Mammary epithelial cell (primary cell): ENCODE measurements at regions not wholly inside any gene's neighbourhood (a gene's known extent, or its start where the extent isn't known, plus 50 kb on each side); places are given as distances from the start of the nearest gene placed in this dataset.

Source experiments
- CTCF ChIP-seq, 2 donors: IDR thresholded peaks in 1 of 2; conservative IDR thresholded peaks in 1 of 2; 2 replicates each; pipeline ENCODE4 v1.5.1; 2011 to 2012; ENCODE audit warnings: inconsistent platforms in 2 of 2, low read length in 2 of 2, mild to moderate bottlenecking in 2 of 2, control low read depth in 1 of 2, low read depth in 1 of 2; ENCODE audit not compliant: insufficient read depth in 1 of 2; ENCODE audit errors: extremely low read depth in 1 of 2
- EZH2 ChIP-seq: IDR thresholded peaks from 2 replicates; pipeline ENCODE4 v1.6.1; 2012; ENCODE audit warnings: low read length, inconsistent platforms, borderline replicate concordance

- TF ChIP-seq CTCF (conservative IDR thresholded peaks at IDR 0.05 in 1 of 2, IDR thresholded peaks at IDR 0.05 in 1 of 2; ENCODE audit: extremely low read depth in 1 of 2, insufficient read depth in 1 of 2, low read depth in 1 of 2, low read length in 2 of 2) (no peak), EZH2 (no peak)
Observed at GRCh38 chr13:40230833-40231266, 435.6 kb downstream of the FOXO1 start.
